ENCODE measurements at regions not wholly inside any gene's neighbourhood (a gene's known extent, or its start where the extent isn't known, plus 50 kb on each side); places are given as distances from the start of the nearest gene placed in this dataset.
"Not testable (repeated sequence)": the region's sequence is repeated elsewhere in the genome, so short reads cannot be mapped to it uniquely, and the experiment has no call there.

DNA sequence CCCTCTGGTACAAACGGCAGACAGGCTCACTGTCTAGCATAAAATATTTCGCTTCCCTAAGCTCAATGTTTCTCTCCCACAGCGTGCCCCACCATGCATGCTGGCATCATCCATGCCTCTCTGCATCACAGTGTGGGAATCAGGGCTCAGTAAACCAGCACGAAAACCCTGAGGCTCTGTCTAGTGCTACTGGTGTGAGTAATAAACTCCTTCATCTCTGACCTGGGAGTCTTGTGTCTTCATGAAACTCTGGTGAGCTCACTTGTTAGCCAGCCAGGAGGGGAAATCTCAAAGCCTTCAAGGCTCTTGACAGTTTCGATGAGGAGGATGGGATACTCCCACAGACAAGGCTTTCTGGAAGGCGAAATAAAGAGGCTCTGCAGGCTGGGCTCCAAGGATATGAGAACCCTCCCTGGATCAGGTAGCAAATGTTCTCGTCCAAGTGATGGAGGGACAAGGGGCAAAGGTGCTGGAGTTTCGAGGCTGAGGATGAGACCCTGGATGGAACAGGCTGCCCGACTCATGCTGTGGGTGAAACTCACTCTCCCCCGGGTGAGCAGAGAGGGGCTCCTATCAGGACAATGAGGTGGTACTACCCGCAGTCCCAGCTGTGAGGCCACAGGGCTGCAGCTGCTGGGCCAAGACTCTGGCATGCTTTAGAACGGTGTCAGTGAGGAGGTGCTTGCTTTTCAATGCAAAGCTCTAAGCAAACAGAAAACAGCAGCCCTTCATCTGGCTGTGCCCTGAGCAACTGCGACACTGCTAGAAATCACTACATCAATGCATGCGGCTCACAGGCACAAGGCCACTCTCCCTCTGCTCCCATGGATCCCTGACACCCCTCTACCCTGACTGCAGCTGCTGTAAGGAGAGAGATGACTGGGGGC is 69.3 kb downstream of the SHANK2 start:
- DNase-seq (ENCODE audit: low spot score): no peak

DNA sequence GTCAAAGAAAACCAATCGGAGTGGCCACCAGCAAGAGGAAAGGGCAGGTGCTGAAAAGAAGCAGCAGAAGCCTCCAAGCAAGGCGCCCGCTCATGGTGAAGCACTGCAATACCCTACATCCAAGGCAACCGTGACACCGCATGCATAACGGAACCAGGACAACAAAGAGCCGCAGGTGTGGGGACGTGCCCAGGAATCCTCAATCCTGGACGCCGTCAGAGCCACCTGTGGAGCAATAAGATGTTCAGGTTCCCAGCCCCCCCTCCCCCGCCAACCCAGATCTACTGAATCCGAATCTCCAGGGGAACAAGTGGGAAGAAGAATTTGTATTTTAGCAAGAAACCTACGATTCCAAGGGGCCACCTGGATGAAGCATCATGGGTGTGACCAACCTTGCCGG is 70.8 kb downstream of the SHANK2 start:
- no peak for DNase-seq (ENCODE audit: low spot score)

DNA sequence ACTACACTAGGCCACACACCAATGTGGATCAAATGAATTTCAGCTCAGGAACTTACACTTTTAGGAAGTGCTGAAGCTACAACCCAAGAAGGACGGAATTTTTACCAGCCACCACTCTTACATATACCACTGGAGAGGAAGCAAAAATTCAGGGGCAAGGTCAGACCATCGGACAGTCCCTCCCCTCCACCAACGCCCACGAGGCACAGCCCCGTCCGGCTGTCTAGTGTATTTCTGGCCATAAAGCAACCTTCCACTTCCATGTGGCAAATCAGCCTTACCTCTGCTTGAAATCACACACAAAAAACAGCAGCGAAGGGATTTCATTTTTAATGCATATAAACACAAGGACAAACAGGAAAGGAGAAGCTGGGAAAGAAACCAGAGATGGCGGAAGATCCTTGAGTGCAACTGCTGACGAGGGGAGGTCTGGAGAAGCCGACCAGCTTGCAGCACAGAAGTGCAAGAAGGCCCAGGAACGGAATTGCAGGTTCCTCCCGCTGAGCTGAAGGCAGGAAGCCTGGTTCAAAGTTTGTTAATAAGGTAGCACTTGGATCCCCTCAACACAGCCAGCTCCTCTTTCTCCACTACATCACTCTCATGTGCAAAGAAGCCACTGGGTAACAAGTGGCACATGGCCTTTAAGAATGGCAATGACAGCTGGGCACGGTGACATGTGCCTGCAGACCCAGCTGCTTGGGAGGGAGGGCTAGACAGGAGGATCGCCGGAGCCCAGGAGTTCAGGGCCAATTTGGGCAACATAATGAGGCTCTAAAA is 71.5 kb downstream of the SHANK2 start:
- DNase-seq (ENCODE audit: low spot score): no peak

DNA sequence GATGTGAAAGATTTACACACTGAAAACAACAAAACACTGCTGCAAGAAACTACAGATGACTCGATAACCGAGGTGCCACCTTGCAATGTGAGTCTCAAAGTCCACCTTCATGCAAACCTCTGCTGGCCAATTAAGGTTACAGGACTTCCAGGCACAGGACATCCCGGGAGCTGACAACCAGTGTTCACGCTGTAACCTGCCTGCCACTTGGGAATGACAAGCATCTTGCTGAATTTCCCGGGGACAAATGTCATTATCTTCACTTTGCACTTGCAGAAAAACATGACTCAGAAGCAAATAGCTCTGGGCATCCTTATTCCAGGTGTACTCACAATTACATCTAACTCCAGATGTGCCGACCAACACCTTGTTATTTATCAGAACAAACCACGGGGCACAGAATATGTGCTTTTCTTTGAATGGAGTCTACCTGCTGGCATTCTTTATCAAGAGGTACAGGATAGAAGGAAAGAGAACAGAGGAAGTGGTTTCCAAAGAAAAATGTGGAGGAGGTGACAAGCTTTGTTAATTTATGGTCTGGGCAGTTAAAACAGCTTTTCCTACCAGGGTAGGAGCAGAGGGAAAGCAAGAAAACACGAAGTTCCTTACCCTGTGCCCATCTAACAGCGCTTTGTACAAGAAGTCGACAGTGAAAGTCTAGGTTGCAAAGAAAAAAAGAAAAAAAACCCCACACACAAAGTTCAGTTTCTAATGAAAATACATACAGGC is 72.3 kb downstream of the SHANK2 start:
- no peak for DNase-seq (ENCODE audit: low spot score)

DNA sequence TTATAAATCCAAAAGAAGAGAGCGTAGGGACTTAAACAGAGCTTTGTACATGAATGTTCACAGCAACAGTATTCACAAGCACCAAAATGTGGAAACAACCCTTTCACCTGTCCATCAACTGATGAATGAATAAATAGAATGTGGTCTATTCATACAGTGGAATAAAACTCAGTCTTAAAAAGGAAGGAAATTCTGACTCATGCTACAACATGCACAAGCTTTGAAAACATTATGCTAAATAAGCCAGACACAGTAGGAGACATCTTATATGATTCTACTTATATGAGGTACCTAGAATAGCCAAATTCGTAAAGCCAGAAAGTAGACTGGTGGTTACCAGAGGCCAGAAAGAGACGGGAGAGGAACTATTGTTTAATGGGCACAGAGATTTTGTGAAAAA is 74.3 kb downstream of the SHANK2 start:
- no peak for DNase-seq (ENCODE audit: low spot score)

DNA sequence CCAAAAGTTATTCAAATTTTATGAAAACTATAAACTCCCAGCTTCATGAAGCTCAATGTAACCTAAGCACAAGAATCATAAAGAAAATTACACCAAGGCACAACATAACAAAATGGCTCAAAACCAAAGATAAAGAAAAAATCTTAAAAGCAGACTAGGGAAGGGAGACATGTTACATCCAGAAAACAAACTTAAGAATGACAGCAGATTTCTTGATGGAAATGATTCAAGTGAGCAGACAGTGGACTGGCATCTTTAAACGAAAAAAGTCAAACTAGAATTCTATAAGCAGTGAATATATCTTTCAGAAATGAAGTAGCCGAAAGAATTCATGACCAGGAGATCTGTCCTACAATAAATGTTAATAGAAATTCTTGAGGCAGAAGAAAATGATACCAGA is 75.6 kb downstream of the SHANK2 start:
- no peak for DNase-seq (ENCODE audit: low spot score)

DNA sequence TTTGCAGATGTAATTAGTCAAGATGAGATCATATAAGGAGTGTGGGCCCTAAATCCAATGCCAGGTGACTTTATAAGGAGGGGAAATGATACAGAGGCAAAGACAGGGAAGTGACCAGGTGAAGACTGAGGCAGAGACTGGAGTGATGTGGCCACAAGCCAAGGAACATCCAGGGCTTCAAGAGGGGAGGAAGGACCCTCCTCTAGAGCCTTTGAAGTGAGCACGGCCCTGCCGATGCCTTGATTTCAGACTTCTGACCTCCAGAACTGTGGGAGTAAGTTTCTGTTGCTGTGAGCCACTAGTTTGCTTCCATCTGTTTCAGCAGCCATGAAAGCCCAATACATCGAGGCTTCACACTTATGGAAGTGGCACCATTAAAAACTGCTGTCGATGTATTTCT is 78.7 kb downstream of the SHANK2 start:
- DNase-seq (ENCODE audit: low spot score): no peak

DNA sequence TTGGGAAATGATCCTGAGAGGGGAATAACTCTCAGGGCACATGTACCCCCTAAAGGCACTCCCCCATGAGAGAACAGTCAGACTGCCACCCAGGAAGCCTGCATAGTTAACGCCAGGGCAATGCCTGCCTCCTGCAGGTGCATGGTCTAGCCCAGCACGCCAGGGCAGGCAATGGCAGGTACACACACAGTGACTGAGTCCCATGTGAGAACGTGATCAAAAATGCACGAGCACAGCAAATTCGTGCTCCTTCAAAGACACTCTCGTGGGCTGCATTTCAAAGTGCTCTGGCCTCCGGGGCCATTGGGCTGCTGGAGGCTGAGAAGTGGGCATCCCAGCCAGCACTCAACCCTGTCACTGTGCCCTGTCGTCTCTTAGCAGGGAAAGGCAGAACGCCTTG is 79.7 kb downstream of the SHANK2 start:
- no peak for DNase-seq (ENCODE audit: low spot score)

DNA sequence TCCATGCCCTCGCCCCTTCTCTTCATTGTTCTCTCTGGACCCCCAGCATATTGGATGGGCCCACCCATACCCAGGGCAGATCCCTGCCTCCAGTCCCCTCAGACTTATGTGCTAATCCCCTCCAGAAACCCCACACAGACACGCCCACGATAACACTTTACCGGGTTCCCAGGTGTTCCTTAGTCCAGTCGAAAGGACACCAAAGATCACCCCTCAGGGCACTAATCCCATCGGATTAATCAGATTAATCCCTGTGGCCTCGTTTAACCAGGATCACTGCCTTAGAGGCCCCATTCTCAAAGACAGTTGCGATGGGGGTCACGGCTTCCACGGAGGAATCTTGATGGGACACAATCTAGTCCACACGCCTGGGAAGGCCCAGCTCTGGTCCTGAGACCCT is 80.8 kb downstream of the SHANK2 start:
- DNase-seq (ENCODE audit: low spot score): no peak

DNA sequence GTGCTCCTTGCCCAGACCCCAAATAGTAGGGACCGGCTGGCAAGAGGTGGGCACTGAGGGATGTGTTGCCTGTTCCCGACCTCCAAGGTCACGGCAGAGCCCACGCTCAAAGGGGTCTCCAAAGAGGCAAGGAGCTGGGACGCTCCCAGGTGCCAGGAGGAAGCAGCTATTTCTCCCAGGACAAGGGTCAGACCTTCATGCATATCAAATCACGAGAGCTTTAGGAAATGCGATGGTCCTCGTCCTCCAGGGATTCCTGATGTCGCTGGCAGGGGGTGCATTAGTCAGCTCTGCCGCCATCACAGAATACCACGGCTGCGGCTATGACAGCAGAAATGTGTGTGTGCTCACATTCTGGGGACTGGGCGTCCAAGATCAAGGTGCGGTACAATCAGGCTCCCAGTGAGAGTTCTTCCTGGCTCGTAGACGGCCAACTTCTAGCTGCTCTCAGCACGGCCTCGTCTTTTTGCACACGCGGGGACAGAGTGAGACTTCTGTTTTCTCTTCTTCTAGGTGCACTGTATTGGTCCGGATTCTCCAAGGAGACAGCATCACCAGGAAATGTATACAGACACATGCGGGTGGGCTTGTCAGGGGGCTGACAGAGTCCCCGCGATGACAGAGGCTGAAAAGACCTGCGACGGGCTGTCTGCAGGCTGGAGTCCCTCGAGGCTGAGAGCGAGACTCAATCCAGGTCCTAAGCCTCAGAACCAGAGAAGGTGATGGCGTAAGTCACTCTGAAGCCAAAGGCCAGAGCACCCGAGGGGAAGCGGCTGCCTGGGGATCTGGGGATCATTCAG is 81.6 kb downstream of the SHANK2 start:
- DNase-seq (ENCODE audit: low spot score): no peak

DNA sequence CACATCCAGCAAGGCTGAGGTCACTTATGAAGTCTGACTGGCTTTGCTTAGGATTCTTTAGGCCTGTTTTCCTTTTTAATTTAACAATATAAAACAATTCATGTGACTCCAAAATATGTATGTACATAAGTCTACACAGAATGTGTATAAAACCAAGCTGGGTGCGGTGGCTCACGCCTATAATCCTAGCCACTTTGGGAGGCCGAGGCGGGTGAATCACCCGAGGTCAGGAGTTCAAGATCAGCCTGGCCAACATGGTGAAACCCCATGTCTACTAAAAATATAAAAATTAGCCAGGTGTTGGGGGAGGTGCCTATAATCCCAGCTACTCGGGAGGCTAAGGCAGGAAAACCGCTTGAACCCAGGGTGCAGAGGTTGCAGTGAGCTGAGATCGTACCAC is 83.1 kb downstream of the SHANK2 start:
- no peak for DNase-seq (ENCODE audit: low spot score)

DNA sequence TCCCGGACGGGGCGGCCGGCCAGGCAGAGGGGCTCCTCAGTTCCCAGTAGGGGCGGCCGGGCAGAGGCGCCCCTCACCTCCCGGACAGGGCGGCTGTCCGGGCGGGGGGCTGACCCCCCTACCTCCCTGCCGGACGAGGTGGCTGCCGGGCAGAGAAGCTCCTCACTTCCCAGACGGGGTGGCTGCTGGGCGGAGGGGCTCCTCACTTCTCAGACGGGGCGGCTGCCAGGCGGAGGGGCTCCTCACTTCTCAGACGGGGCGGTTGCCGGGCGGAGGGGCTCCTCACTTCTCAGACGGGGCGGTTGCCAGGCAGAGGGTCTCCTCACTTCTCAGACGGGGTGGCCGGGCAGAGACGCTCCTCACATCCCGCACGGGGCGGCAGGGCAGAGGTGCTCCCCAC is 84.6 kb downstream of the SHANK2 start:
- not testable (repeated sequence) for DNase-seq (ENCODE audit: low spot score)

DNA sequence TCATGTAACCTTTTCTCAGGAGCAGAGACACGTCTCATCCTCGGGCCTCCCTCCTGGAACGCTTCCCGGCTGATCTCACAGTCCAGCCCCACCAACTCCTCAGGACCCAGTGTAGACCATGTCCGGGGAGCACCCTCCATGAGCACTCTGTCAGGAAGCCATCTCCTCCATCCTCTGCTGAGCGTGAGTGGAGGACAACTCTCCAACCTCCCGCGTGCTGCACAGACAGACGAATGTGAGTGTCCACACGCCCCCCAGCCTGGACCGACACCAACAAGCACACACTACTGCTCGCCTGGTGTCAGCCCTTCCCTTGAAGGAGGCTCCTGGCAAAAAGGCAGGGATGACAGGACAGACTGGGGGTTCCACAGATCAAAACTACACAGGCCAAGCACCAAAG is 86.6 kb downstream of the SHANK2 start:
- DNase-seq (ENCODE audit: low spot score): no peak

DNA sequence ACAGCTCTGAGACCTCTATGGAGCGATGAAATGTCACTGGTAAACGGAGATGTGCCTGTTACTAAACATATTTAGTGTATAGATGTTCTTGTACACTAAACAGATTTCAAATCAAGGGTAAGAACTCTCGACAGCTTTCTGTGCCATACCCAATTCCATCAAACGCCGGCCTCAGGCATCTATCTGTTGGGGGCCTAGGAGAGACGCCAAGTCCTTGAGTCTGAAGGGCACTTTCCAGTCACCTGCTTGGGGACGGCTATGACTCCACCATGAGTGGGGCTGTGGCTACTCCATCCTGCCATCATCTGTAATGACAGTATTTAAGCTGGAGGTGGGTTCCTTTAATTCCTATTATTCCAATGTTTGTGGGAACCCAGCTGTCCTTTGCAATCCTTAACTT is 87.8 kb downstream of the SHANK2 start:
- no peak for DNase-seq (ENCODE audit: low spot score)

DNA sequence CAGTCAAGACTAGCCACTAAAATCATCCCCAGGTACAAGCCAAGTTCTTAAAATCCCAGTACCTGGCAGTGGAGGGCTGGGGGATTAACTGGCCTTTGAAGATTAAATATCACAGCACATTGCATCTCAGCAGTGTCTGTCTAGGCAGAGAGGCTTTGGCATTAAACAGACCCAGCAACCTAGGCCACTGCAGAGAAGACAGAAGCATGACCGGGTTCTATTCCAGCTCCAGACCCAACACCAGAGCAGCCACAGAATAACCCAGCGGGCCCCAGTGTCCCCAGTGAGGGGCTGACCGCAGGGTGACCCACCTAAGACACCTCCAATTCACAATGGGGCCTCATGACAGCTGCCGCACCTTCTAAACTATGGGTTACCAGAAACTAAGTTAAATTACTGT is 88.2 kb downstream of the SHANK2 start:
- DNase-seq (ENCODE audit: low spot score): no peak

DNA sequence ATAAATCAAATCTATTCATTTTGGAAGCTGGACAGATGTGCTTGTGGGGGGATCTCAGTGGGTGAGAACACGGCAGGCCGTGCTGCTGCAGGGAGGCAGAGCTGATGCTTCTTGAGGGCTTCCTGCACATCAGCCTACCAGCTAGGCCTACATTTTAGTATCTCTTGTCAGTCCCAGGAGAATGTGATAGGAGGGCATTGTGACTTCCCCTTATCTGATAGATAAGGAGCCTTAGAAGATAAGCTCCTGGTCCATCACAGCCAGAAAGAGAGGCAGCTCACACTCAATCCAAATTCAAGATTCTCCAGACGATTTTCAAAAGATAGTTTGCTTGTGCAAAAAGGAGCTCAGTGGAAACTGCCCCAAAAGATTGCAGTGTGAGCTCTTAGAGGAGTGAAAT is 89.0 kb downstream of the SHANK2 start:
- no peak for DNase-seq (ENCODE audit: low spot score)

DNA sequence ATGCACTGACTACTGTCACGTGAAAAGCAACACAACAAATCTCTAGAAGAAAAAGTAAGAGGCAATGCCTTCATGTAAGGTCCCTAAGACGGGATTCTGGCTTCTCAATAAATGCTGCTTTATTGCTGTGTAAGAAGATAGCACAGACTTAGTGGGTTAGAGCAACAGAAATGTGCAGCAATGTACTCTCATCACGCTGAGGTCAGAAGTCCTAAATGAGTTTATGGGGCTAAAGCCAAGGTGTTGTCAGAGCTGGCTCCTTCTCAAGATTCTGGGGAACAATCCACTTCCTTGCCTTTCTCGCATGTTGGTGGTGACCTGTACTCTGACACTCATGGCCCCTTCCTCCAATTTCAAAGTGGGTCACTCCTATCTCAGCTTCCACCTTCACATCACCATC is 93.4 kb downstream of the SHANK2 start:
- no peak for DNase-seq (ENCODE audit: low spot score)

DNA sequence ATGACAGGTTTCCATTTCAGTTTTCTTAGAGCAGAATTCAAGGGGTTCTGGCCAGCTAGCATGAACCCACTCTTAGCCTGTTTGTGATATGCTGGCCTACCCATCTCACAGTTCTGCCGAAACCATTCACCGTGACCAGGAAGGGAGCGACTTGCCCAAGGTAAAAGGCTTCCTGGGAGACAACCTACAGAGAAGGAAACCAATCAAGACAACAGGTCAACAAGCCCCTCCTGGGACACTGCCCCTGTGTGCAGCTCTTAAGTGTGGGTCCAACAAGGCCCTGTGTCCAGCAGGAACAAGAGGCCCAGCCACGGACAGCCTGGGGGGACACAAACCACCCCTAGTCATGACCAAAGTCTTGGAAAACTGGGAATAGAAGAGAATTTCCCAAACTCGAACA is 94.7 kb downstream of the SHANK2 start:
- not testable (repeated sequence) for DNase-seq (ENCODE audit: low spot score)

DNA sequence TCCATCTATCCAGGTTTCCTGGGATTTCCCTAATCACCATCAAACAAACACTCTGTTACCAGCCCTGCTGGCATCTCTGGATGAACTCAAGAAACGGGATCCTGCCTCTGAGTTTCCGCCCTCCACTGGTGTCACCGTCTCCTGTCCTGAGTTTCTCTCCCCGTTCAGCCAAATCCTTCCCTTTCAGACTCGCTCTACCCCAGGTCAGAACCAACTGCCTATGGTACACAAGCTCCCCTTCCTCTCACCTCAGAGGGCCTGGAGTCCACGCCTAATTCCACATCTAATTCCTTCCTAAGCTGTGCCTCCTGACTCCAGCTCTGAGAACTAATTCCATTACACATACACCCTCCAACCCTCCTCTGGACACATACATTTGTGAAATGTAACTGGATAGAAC is 96.1 kb downstream of the SHANK2 start:
- no peak for DNase-seq (ENCODE audit: low spot score)

DNA sequence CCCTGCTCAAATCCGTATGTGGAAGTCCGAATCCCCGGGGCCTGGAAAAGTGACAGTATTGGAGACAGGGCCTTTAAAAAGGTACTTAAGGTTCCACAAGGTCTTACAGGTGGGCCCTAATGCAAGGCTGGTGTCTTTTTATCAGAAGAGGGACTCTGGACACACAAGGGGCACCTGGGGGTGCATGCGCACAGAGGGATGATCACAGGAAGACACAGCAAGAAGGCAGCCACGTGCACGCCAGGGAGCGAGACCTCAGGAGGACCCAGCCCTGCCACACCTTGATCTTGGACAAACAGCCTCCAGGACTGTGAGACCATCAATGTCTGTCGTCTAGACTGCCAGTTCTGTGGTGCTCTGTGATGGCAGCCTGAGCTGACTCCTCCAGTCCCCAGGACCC is 96.5 kb downstream of the SHANK2 start:
- no peak for DNase-seq (ENCODE audit: low spot score)

DNA sequence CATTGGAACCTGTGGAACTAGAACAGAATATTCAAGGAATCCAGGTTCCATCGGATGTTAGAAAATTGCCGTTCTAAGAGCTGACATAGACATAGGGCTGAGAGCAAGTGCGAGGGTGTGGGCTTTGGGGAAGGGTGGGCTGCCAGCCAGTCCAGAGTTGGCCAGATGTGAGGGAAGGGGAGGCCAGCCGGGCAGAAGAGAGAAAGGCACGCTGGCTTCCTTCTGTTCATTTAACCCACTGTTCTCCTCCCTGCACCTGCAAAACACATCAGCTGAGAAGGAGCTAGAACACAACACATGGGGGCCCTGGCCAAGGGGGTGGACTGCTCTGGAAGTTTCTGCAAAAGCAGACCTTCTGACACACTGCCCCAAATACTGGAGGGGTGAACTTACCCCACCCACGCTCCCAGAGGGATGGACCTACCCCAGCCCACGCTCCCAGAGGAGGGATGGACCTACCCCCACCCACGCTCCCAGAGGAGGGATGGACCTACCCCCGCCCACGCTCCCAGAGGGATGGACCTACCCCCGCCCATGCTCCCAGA is 98.0 kb downstream of the SHANK2 start:
- no peak for DNase-seq (ENCODE audit: low spot score)

DNA sequence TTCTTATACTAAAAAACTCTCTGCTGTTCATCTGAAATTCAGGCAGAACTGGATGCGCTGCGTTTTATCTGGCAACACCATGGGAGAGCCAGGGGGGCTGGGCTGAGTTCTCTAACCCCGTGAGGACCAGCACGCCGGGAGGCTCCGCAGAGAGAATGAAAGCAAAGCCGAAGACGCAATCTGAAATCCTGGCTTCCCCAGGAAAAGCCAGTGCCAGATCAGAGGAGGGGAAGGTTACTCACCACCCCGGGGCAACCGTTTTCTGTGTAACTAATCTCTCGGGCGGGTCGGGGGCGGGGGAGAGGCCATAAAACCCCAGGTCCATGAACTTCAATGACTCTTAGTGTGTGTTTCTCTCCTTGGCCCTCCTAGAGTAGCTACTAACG is 99.4 kb downstream of the SHANK2 start:
- DNase-seq (ENCODE audit: low spot score): no peak
